ENCODE measurements at regions not wholly inside any gene's neighbourhood (a gene's known extent, or its start where the extent isn't known, plus 50 kb on each side); places are given as distances from the start of the nearest gene placed in this dataset.

DNA sequence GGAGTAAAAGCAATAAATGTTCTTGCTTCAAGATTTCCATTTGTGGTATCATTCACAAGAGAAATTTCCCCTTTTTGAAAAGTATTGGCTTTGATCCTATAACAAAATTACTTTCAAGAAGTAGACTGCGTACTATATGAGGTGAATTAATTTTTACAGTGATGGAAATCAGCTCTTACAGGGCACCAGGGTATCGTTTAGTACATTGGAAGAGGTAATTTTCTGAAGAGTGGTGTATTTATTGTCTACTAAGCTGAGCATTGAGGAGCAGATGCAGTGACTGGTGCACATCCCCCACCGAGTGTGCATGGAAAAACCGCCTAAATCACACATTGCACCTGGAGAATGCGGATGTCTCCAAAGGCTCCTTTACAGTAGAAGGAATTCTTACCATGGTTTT, 209.5 kb downstream of the SAMD5 start:
- no peak for DNase-seq

GRCh38 chr6:147722158-147722557, 213.7 kb downstream of the SAMD5 start:
- no peak for DNase-seq

DNA sequence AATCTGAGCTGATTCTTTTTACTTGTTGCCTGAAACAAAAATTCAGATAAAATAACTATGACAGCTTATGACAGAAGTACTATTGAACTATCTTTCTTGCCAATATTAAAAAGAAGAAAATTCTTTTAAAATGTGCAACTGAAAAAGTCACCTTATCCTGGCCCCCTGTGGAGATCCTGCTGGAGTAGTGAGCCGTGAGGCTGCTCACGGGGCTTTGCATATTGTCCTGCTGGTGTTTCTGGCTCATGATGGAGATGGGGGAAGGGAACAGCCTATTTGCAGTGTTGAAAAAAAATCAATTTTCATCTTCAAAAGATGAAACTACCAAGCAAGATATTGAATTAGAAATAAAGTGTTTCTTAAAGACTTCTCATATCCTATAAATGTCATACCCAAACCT, 216.0 kb downstream of the SAMD5 start:
- no peak for DNase-seq

DNA sequence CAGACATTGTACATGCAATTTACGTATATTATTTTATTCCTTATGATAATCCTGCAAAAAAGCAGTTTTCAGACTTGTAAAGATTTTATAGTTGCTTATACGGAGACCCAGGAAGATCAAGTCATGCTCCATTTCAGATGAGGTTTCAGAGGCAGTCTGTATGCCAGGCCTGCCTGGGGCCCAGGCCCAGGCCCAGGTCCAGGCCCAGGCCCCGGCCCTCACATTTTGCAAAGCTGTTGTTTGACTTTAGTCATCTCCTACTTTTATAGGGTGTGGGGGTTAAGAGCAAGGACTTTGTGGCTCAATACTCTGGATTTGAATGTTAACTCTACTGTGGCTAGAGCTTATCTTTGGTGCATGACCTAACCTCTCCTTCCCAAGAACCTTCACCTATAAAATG, 217.9 kb downstream of the SAMD5 start:
- DNase-seq = no peak

DNA sequence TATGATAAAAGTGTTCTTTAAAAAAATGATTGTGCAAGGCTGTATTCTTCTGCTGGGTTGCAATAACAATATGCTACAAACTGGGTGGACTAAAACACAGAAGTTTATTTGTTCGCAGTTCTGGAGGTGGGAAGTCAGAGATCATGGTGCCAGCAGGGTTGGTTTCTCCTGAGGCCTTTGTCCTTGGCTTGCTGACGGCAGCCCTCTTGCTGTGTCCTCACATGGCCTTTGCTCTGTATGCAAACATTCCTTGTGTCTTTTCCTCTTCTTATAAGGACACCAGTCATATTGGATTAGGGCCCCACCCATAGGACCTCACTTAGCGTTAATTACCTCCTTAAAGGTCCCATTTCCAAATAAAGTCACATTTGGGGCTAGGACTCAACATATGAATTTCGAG, 220.4 kb downstream of the SAMD5 start:
- DNase-seq = no peak

- DNase-seq = no peak
These were observed 225.2 kb downstream of the SAMD5 start for GRCh38 chr6:147733686-147734085.

- DNase-seq = no peak
These were observed 225.7 kb downstream of the SAMD5 start for GRCh38 chr6:147734151-147734550.

DNA sequence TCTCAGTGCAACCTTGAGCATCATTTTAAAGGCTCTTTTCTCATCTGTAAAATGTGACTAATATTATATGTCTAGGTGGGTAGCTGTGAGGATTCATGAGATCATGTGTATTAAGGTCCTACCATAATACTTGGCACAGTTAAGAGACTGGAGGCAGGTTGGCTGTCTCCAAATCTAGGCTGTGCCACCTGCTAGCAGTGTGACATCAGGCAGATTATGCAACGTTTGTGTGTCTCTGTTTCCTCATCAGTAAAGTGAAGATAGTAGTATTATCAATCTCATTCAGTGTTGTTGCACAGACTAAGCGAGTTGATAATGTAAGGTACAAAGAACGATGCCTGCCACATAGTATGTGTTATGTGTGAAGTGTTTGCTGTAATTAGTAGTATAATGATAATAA, 227.4 kb downstream of the SAMD5 start:
- DNase-seq = no peak

DNA sequence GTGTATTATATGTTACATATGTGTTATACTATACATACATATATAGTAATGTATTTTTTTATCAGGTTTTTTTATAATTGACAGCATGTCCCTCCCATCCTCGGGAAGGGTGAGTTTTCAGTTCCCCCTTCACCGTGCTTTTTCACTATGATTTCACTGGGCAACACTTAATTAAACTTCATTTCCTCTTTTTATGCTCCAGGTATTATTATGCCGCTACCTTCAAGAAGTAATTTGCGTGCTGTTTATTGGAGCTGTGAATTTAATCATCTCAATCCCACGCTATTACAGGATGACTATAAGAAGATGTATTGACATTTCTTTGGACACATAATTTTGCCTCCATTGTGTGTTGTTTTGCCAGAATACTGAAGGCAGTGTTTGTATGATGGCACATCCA, 228.6 kb downstream of the SAMD5 start:
- no peak for DNase-seq

DNA sequence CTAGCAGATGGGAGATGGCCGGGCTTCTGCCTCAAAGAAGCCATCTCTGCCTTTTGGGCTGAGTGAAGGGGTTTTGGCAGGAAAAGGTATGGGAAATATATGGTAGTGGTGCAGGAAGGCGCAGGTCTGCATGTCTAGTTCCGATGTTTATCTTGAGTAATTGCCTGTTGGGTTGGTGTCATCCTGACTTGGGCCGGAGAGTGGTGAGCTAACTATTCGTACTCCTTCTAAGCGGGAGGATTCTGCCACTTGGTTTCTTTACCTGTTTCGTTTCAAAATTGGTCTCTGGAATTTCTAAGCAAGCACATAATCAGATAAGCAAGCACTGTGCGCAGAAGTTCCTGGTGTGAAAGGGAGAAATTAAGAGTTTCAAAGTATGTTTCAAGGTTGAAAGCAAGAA, 229.6 kb downstream of the SAMD5 start:
- DNase-seq = no peak

GRCh38 chr6:147738516-147739162, 230.1 kb downstream of the SAMD5 start:
- DNase-seq = no peak

- DNase-seq = no peak
These were observed 231.8 kb downstream of the SAMD5 start for GRCh38 chr6:147740326-147740725.

DNA sequence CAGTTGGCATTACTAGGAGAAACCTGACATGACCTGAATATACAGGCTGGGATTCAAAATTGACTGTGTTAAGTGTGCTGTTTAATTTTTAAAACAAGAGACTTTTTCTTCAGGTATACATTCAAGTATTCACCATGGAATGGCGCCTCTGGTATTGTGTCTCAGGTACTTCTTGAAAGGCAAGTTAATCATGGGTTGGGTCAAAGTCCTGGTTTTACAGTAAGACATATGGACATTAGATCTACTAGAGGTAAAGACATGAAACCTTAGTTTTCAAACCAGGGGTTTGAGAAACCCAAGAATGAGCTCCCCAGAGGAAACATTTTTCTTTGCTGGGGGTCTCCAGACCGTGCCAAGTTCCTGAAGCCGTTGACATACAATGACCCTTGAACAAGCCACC, 232.4 kb downstream of the SAMD5 start:
- no peak for DNase-seq

- no peak for DNase-seq
These were observed 232.9 kb downstream of the SAMD5 start for GRCh38 chr6:147741389-147741788.

GRCh38 chr6:147742440-147742839, 233.9 kb downstream of the SAMD5 start:
- DNase-seq = no peak

- no peak for DNase-seq
These were observed 235.5 kb downstream of the SAMD5 start for GRCh38 chr6:147744012-147744411.

DNA sequence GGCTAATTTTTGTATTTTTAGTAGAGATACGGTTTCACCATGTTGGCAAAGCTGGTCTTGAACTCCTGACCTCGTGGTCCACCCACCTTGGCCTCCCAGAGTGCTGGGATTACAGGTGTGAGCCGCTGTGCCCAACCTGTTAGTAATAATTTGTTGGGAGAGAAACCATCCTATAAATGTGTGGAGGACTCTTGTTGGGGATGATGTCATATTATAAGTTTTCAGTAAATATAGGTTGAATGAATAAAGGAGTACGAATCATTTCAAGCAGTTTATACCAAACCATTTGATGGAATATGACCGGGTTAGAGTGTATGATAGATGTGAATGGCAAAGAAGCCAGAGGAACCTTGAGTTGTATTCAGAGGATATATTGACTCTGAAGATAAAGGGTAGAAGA, 240.8 kb downstream of the SAMD5 start:
- DNase-seq = no peak

DNA sequence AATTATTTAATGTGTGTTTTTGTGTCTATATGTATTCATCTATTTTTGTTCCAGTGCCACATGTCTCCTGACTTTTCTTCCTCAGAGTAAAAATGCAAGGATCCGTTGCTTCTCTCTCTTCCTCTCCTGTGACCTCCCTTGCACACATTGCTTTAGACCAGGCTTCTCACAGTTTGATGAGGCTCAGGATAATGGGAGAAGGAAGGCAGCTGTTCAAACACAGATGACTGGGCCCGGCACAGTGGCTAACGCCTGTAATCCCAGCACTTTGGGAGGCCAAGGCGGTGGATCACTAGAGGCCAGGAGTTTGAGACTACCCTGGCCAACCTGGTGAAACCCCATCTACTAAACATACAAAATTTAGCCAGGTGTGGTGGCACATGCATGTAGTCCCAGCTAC, 241.9 kb downstream of the SAMD5 start:
- no peak for DNase-seq

- no peak for DNase-seq
These were observed 242.7 kb downstream of the SAMD5 start for GRCh38 chr6:147751232-147751631.

- no peak for DNase-seq
These were observed 244.4 kb downstream of the SAMD5 start for GRCh38 chr6:147752689-147753403.

DNA sequence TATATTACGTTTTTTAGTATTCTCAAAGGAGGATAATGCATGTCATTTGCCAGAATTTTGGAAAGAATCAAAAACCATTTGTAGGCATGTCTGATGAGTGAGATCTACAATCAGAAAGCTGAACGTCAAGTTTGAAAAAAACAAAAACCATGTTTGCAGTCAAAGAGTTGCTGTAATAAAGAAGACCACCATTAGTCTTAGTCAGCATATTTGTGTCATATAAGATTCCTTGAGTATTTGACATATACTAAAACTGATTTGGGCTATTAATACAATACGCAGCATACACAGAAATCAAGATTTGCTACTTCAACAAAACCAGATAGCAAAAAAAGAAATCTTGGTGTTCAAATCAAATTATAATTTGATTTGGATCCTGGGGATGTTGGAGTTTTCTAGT, 247.5 kb downstream of the SAMD5 start:
- no peak for DNase-seq

GRCh38 chr6:147756891-147757290, 248.4 kb downstream of the SAMD5 start:
- DNase-seq = no peak

GRCh38 chr6:147757291-147757690, 248.8 kb downstream of the SAMD5 start:
- DNase-seq = no peak

DNA sequence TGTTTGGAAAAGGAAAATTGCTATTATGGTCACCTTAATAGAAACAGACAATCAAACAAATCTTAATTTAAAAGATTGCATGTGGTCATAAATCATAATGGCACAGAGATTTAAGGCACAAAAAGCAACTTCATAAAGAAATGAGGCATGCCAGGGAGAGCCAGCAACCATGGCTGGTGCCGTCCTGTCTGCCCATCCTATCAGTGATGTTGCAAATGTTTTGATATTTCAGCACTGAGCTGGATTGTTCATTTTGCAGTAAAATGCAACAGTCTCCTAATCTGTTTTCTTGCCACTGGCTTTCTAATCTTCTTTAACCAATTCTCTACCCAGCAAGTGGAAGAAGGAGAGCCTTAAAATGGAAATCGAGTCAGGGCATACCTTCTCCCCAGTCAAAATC, 249.8 kb downstream of the SAMD5 start:
- no peak for DNase-seq

DNA sequence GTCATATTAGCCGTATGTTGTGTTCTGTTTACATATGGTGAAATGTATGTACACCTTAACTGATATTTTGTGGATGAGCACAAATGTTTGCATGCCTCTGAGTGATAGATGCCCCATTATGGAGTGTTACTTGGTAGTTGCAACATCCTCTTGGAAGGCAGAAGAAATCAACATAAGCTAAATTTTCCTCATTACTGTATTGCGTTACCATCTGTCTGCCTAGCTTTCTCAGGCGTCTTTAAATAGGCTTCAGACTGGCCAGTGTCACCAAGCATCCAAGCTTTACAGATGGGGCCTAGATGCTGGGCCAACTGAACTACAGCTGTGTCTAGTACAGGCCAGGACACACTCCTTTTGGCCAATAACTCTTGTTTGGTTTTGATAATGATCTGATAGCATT, 250.6 kb downstream of the SAMD5 start:
- DNase-seq = no peak

All from stimulated activated CD4-positive, alpha-beta T cell treated with anti-CD3 and anti-CD28 coated beads, Interleukin-15, amount 100 ng/mL, for 24 hours (primary cell).